ENCODE measurements at regions not wholly inside any gene's neighbourhood (a gene's known extent, or its start where the extent isn't known, plus 50 kb on each side); places are given as distances from the start of the nearest gene placed in this dataset.

GRCh38 chr9:12965303-12965702 lies 190.5 kb downstream of the LURAP1L start:
- TF ChIP-seq CTCF (IDR thresholded peaks at IDR 0.05) (no peak), POLR2A (IDR thresholded peaks at IDR 0.05) (no peak)

Measured in thyroid gland (tissue), 4 donors.